ENCODE measurements at regions not wholly inside any gene's neighbourhood (a gene's known extent, or its start where the extent isn't known, plus 50 kb on each side); places are given as distances from the start of the nearest gene placed in this dataset.

DNA sequence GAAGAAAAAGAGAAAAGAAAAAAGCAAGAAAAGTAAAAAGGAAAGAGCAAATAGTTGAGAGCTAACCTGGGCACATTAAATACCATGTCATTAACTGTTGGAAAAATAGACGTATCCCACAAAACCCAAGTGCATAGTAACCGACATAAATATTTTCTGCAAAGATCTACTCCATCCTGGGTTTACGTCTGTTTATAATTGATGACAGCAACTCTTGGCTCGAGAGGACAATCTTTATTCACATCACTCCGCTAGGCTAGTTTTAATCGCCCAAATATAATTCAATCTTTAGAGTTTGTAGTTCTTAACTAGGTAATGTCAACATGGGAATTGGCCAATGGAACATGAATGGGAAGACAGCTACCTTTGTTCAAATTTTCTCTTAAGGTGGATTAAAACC lies 321.7 kb upstream of the TNC start:
- TF ChIP-seq, protein P1, sequence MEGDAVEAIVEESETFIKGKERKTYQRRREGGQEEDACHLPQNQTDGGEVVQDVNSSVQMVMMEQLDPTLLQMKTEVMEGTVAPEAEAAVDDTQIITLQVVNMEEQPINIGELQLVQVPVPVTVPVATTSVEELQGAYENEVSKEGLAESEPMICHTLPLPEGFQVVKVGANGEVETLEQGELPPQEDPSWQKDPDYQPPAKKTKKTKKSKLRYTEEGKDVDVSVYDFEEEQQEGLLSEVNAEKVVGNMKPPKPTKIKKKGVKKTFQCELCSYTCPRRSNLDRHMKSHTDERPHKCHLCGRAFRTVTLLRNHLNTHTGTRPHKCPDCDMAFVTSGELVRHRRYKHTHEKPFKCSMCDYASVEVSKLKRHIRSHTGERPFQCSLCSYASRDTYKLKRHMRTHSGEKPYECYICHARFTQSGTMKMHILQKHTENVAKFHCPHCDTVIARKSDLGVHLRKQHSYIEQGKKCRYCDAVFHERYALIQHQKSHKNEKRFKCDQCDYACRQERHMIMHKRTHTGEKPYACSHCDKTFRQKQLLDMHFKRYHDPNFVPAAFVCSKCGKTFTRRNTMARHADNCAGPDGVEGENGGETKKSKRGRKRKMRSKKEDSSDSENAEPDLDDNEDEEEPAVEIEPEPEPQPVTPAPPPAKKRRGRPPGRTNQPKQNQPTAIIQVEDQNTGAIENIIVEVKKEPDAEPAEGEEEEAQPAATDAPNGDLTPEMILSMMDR (IDR thresholded peaks at IDR 0.05), result no peak
- TF ChIP-seq POLR2AphosphoS5 (IDR thresholded peaks at IDR 0.05; ENCODE audit: low read depth, low read length), result no peak
- no peak for TF ChIP-seq TCF7L2 (IDR thresholded peaks at IDR 0.05; ENCODE audit: low read depth, low read length)
- TF ChIP-seq, protein P2, sequence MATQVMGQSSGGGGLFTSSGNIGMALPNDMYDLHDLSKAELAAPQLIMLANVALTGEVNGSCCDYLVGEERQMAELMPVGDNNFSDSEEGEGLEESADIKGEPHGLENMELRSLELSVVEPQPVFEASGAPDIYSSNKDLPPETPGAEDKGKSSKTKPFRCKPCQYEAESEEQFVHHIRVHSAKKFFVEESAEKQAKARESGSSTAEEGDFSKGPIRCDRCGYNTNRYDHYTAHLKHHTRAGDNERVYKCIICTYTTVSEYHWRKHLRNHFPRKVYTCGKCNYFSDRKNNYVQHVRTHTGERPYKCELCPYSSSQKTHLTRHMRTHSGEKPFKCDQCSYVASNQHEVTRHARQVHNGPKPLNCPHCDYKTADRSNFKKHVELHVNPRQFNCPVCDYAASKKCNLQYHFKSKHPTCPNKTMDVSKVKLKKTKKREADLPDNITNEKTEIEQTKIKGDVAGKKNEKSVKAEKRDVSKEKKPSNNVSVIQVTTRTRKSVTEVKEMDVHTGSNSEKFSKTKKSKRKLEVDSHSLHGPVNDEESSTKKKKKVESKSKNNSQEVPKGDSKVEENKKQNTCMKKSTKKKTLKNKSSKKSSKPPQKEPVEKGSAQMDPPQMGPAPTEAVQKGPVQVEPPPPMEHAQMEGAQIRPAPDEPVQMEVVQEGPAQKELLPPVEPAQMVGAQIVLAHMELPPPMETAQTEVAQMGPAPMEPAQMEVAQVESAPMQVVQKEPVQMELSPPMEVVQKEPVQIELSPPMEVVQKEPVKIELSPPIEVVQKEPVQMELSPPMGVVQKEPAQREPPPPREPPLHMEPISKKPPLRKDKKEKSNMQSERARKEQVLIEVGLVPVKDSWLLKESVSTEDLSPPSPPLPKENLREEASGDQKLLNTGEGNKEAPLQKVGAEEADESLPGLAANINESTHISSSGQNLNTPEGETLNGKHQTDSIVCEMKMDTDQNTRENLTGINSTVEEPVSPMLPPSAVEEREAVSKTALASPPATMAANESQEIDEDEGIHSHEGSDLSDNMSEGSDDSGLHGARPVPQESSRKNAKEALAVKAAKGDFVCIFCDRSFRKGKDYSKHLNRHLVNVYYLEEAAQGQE (IDR thresholded peaks at IDR 0.05; ENCODE audit: insufficient read depth in 1 of 2, low read depth in 2 of 2, low read length in 1 of 2), result no peak
- no peak for TF ChIP-seq SIN3A (IDR thresholded peaks at IDR 0.05; ENCODE audit: borderline replicate concordance, insufficient read depth, low read depth, low read length)
